ENCODE measurements at regions not wholly inside any gene's neighbourhood (a gene's known extent, or its start where the extent isn't known, plus 50 kb on each side); places are given as distances from the start of the nearest gene placed in this dataset.

GRCh38 chr16:86982912-86983311, 334.3 kb downstream of the C16orf95 start:
- TF ChIP-seq CTCF (IDR thresholded peaks at IDR 0.05; ENCODE audit: unreplicated experiment), result no peak
- H3K36me3 Mint-ChIP-seq (ENCODE audit: low read depth, unreplicated experiment), result peaks cover 4% of the 10 kb centered on the region
- H3K27ac Mint-ChIP-seq (ENCODE audit: unreplicated experiment), result no peak overlapping the region
- H3K9me3 Mint-ChIP-seq (ENCODE audit: unreplicated experiment), result no peaks in the 10 kb centered on the region
- H3K4me3 Mint-ChIP-seq (ENCODE audit: unreplicated experiment), result no peak overlapping the region
- peaks cover 2% of the 10 kb centered on the region for H3K4me1 Mint-ChIP-seq (ENCODE audit: unreplicated experiment)
- H3K27me3 Mint-ChIP-seq (ENCODE audit: unreplicated experiment), result peaks cover 7% of the 10 kb centered on the region
- DNase-seq (ENCODE audit: low spot score), result no peak

- no peak overlapping the region for H3K27ac Mint-ChIP-seq (ENCODE audit: unreplicated experiment)
- H3K4me1 Mint-ChIP-seq (ENCODE audit: unreplicated experiment), result peaks cover 2% of the 10 kb centered on the region
- no peak for TF ChIP-seq CTCF (IDR thresholded peaks at IDR 0.05; ENCODE audit: unreplicated experiment)
- H3K9me3 Mint-ChIP-seq (ENCODE audit: unreplicated experiment), result no peaks in the 10 kb centered on the region
- DNase-seq (ENCODE audit: low spot score), result no peak
- H3K4me3 Mint-ChIP-seq (ENCODE audit: unreplicated experiment), result no peak overlapping the region
- H3K36me3 Mint-ChIP-seq (ENCODE audit: low read depth, unreplicated experiment), result peaks cover 4% of the 10 kb centered on the region
- H3K27me3 Mint-ChIP-seq (ENCODE audit: unreplicated experiment), result peaks cover 7% of the 10 kb centered on the region
These were observed 333.6 kb downstream of the C16orf95 start for GRCh38 chr16:86983621-86984020.

- H3K27me3 Mint-ChIP-seq (ENCODE audit: unreplicated experiment), result peaks cover 7% of the 10 kb centered on the region
- H3K4me1 Mint-ChIP-seq (ENCODE audit: unreplicated experiment), result peaks cover 2% of the 10 kb centered on the region
- H3K4me3 Mint-ChIP-seq (ENCODE audit: unreplicated experiment), result no peak overlapping the region
- no peaks in the 10 kb centered on the region for H3K9me3 Mint-ChIP-seq (ENCODE audit: unreplicated experiment)
- no peak for TF ChIP-seq CTCF (IDR thresholded peaks at IDR 0.05; ENCODE audit: unreplicated experiment)
- H3K36me3 Mint-ChIP-seq (ENCODE audit: low read depth, unreplicated experiment), result peaks cover 4% of the 10 kb centered on the region
- no peak overlapping the region for H3K27ac Mint-ChIP-seq (ENCODE audit: unreplicated experiment)
- DNase-seq (ENCODE audit: low spot score), result no peak
These were observed 332.8 kb downstream of the C16orf95 start for GRCh38 chr16:86984343-86984742.

GRCh38 chr16:86984991-86985647, 332.1 kb downstream of the C16orf95 start:
- Mint-ChIP-seq H3K4me1 (ENCODE audit: unreplicated experiment) (peaks cover 9% of the 10 kb centered on the region), H3K27ac (ENCODE audit: unreplicated experiment) (no peak overlapping the region), H3K9me3 (ENCODE audit: unreplicated experiment) (no peaks in the 10 kb centered on the region), H3K36me3 (ENCODE audit: low read depth, unreplicated experiment) (peaks cover 4% of the 10 kb centered on the region), H3K4me3 (ENCODE audit: unreplicated experiment) (no peak overlapping the region), H3K27me3 (ENCODE audit: unreplicated experiment) (peaks cover 7% of the 10 kb centered on the region)
- TF ChIP-seq CTCF (IDR thresholded peaks at IDR 0.05; ENCODE audit: unreplicated experiment), result no peak
- no peak for DNase-seq (ENCODE audit: low spot score)

- no peak overlapping the region for H3K27ac Mint-ChIP-seq (ENCODE audit: unreplicated experiment)
- no peaks in the 10 kb centered on the region for H3K9me3 Mint-ChIP-seq (ENCODE audit: unreplicated experiment)
- peaks cover 7% of the 10 kb centered on the region for H3K27me3 Mint-ChIP-seq (ENCODE audit: unreplicated experiment)
- peaks cover 14% of the 10 kb centered on the region for H3K4me1 Mint-ChIP-seq (ENCODE audit: unreplicated experiment)
- H3K4me3 Mint-ChIP-seq (ENCODE audit: unreplicated experiment), result no peak overlapping the region
- no peak for DNase-seq (ENCODE audit: low spot score)
- H3K36me3 Mint-ChIP-seq (ENCODE audit: low read depth, unreplicated experiment), result peaks cover 4% of the 10 kb centered on the region
- TF ChIP-seq CTCF (IDR thresholded peaks at IDR 0.05; ENCODE audit: unreplicated experiment), result no peak
These were observed 331.6 kb downstream of the C16orf95 start for GRCh38 chr16:86985648-86986015.

Data from endothelial cell (in vitro differentiated cells).